H9 (cell line): ENCODE measurements at regions not wholly inside any gene's neighbourhood (a gene's known extent, or its start where the extent isn't known, plus 50 kb on each side); places are given as distances from the start of the nearest gene placed in this dataset.

Source experiments
- DNase-seq: peaks from one replicate; pipeline ENCODE4 v3.0.0-alpha.2; 2017
- H2AFZ ChIP-seq: one replicate; pipeline ENCODE4 v1.6.1; 2013; ENCODE audit warnings: mild to moderate bottlenecking, low read length, control low read depth, moderate library complexity
- H2AK5ac ChIP-seq: 2 replicates; pipeline ENCODE4 v1.6.1; 2013; ENCODE audit warnings: low read length, control low read depth, mixed read lengths; ENCODE audit not compliant: insufficient read length
- H2BK120ac ChIP-seq: one replicate; pipeline ENCODE4 v1.6.1; 2013; ENCODE audit warnings: low read depth, mild to moderate bottlenecking, low read length, control low read depth, inconsistent platforms; ENCODE audit not compliant: poor library complexity, severe bottlenecking
- H2BK12ac ChIP-seq: 2 replicates; pipeline ENCODE4 v1.6.1; 2013; ENCODE audit warnings: low read length, control low read depth, mixed read lengths, low read depth; ENCODE audit not compliant: insufficient read length
- H2BK15ac ChIP-seq: 2 replicates; pipeline ENCODE4 v1.6.1; 2013; ENCODE audit warnings: low read depth, low read length, control low read depth
- H2BK20ac ChIP-seq: one replicate; pipeline ENCODE4 v1.6.1; 2013; ENCODE audit warnings: low read depth, mild to moderate bottlenecking, low read length, control low read depth, inconsistent platforms; ENCODE audit not compliant: poor library complexity, severe bottlenecking
- H2BK5ac ChIP-seq: 2 replicates; pipeline ENCODE4 v1.6.1; 2013; ENCODE audit warnings: low read length, control low read depth, mixed read lengths; ENCODE audit not compliant: insufficient read length
- H3K14ac ChIP-seq: 2 replicates; pipeline ENCODE4 v1.6.1; 2013; ENCODE audit warnings: low read length, control low read depth; ENCODE audit not compliant: insufficient read depth
- H3K18ac ChIP-seq: 2 replicates; pipeline ENCODE4 v1.6.1; 2013; ENCODE audit warnings: low read depth, mild to moderate bottlenecking, mixed read lengths, low read length, control low read depth; ENCODE audit not compliant: insufficient read length
- H3K23ac ChIP-seq: 2 replicates; pipeline ENCODE4 v1.6.1; 2013; ENCODE audit warnings: low read length, control low read depth, mixed read lengths, low read depth; ENCODE audit not compliant: insufficient read length
- H3K23me2 ChIP-seq: 2 replicates; pipeline ENCODE4 v1.6.1; 2013; ENCODE audit warnings: low read depth, mild to moderate bottlenecking, mixed read lengths, low read length, control low read depth; ENCODE audit not compliant: insufficient read length, poor library complexity, severe bottlenecking
- H3K27ac ChIP-seq: 2 replicates; pipeline ENCODE4 v1.5.1; 2013; ENCODE audit warnings: low read length, control low read depth, mixed read lengths, low read depth; ENCODE audit not compliant: insufficient read length
- H3K27me3 ChIP-seq: 2 replicates; pipeline ENCODE4 v1.6.1; 2013; ENCODE audit warnings: low read length, control low read depth, inconsistent platforms; ENCODE audit not compliant: insufficient read depth
- H3K4ac ChIP-seq: 2 replicates; pipeline ENCODE4 v1.6.1; 2013; ENCODE audit warnings: low read depth, mild to moderate bottlenecking, control low read depth, inconsistent platforms, low read length, moderate library complexity
- H3K4me1 ChIP-seq: 2 replicates; pipeline ENCODE4 v1.6.1; 2013; ENCODE audit warnings: low read length, control low read depth, inconsistent platforms; ENCODE audit not compliant: insufficient read depth
- H3K4me2 ChIP-seq: 2 replicates; pipeline ENCODE4 v1.6.1; 2013; ENCODE audit warnings: low read length, control low read depth, mixed read lengths; ENCODE audit not compliant: insufficient read length, insufficient read depth
- H3K56ac ChIP-seq: 2 replicates; pipeline ENCODE4 v1.6.1; 2013; ENCODE audit warnings: low read depth, mild to moderate bottlenecking, mixed read lengths, low read length, control low read depth; ENCODE audit not compliant: insufficient read length
- H3K79me1 ChIP-seq: 2 replicates; pipeline ENCODE4 v1.6.1; 2013; ENCODE audit warnings: low read depth, mild to moderate bottlenecking, moderate library complexity, low read length, control low read depth, inconsistent platforms; ENCODE audit not compliant: insufficient read depth, poor library complexity, severe bottlenecking
- H3K79me2 ChIP-seq: 2 replicates; pipeline ENCODE4 v1.6.1; 2013; ENCODE audit warnings: low read length, control low read depth, inconsistent platforms; ENCODE audit not compliant: insufficient read depth
- H3K9ac ChIP-seq: 2 replicates; pipeline ENCODE4 v1.6.1; 2013; ENCODE audit warnings: low read length, control low read depth, mixed read lengths; ENCODE audit not compliant: insufficient read length; ENCODE audit errors: extremely low read depth
- H3K9me3 ChIP-seq: one replicate; pipeline ENCODE4 v1.6.1; 2013; ENCODE audit warnings: low read depth, low read length, inconsistent platforms; ENCODE audit not compliant: control insufficient read depth
- H3T11ph ChIP-seq: one replicate; pipeline ENCODE4 v1.6.1; 2013; ENCODE audit warnings: mild to moderate bottlenecking, low read length, control low read depth, inconsistent platforms
- H4K20me1 ChIP-seq: one replicate; pipeline ENCODE4 v1.6.1; 2013; ENCODE audit not compliant: control insufficient read depth, insufficient read length, insufficient read depth
- H4K5ac ChIP-seq: 2 replicates; pipeline ENCODE4 v1.6.1; 2013; ENCODE audit warnings: low read depth, mild to moderate bottlenecking, mixed read lengths, low read length, control low read depth; ENCODE audit not compliant: insufficient read length
- H4K8ac ChIP-seq: replicated peaks from 2 replicates; pipeline ENCODE4 v1.6.1; 2013; ENCODE audit warnings: low read length, control low read depth, mixed read lengths, low read depth; ENCODE audit not compliant: insufficient read length
- H4K91ac ChIP-seq: 2 replicates; pipeline ENCODE4 v1.6.1; 2013; ENCODE audit warnings: low read depth, mild to moderate bottlenecking, moderate library complexity, mixed read lengths, low read length, control low read depth; ENCODE audit not compliant: insufficient read length
- H3K27ac Mint-ChIP-seq, 3 experiments: 2 replicates in 2 of 3; 3 replicates in 1 of 3; pipeline ENCODE4 v1.8.0; 2020 to 2021; ENCODE audit warnings: mixed read lengths in 3 of 3, mild to moderate bottlenecking in 1 of 3, moderate library complexity in 1 of 3
- H3K27me3 Mint-ChIP-seq: 2 replicates; pipeline ENCODE4 v1.8.0; 2021; ENCODE audit warnings: low read depth, mild to moderate bottlenecking, moderate library complexity, mixed read lengths
- H3K36me3 Mint-ChIP-seq, 3 experiments: 2 replicates in 2 of 3; 3 replicates in 1 of 3; pipeline ENCODE4 v1.8.0; 2020 to 2021; ENCODE audit warnings: low read depth in 3 of 3, mixed read lengths in 3 of 3; ENCODE audit not compliant: insufficient read depth in 1 of 3
- H3K4me1 Mint-ChIP-seq, 2 experiments: 2 replicates each; pipeline ENCODE4 v1.8.0; 2020; ENCODE audit warnings: mixed read lengths in 2 of 2
- H3K4me3 Mint-ChIP-seq, 2 experiments: 2 replicates in 1 of 2; 3 replicates in 1 of 2; pipeline ENCODE4 v1.8.0; 2020 to 2021; ENCODE audit warnings: mild to moderate bottlenecking in 2 of 2, mixed read lengths in 2 of 2, moderate library complexity in 1 of 2
- H3K9me3 Mint-ChIP-seq, 2 experiments: 2 replicates in 1 of 2; 3 replicates in 1 of 2; pipeline ENCODE4 v1.8.0; 2020; ENCODE audit warnings: mild to moderate bottlenecking in 2 of 2, mixed read lengths in 2 of 2, moderate library complexity in 1 of 2
- WGBS: extraction: QIAGEN DNeasy Blood & Tissue Kit; methylation state at CpG from one replicate; pipeline ENCODE4 v1.1.7; 2013; ENCODE audit warnings: missing lambda C conversion rate, low lambda C conversion rate, mixed read lengths; ENCODE audit not compliant: insufficient read length; ENCODE audit errors: extremely low coverage; 5-methylcytosine and 5-hydroxymethylcytosine counted together
- TF ChIP-seq, protein P1 (sequence below): fragments of 200-600 bp; sonication (generic); conservative IDR thresholded peaks from 3 replicates; pipeline ENCODE4 v1.8.0; 2021; ENCODE audit warnings: antibody characterized with exemption, mild to moderate bottlenecking

DNA sequence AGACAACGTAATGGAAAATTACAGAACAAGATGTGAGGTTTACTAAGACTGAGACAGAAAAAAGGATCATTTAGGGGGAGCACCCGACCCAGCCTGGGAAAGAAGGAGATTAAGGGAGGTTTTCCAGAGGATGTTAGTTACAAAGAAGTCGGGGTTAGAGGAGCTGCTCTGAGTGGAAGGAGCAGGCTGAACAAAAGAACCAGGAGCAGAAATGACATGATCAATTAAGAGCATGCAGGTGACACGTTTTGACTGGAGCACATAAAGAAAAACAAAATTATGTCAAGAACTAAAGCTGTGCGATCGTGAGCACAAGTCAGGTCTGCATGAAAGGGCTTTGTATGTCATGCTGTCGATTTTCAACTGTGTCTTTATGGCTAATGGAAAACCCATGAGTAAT, 417.3 kb upstream of the MARCKS start:
- Histone ChIP-seq H2BK20ac (no peak overlapping the region), H3K9me3 (no peaks in the 10 kb centered on the region), H3K79me2 (no peaks in the 10 kb centered on the region), H3K4me2 (no peak overlapping the region), H2AFZ (no peak overlapping the region), H3K27ac (no peak overlapping the region), H4K20me1 (no peaks in the 10 kb centered on the region), H3K79me1 (no peaks in the 10 kb centered on the region), H3K4ac (no peak overlapping the region), H2AK5ac (no peak overlapping the region), H2BK120ac (no peak overlapping the region), H3K18ac (no peak overlapping the region), H3K23me2 (no peaks in the 10 kb centered on the region), H3T11ph (no peak overlapping the region), H3K4me1 (no peaks in the 10 kb centered on the region), H2BK12ac (no peak overlapping the region), H4K8ac (no peak overlapping the region), H3K14ac (no peak overlapping the region), H2BK5ac (no peak overlapping the region), H3K56ac (no peak overlapping the region), H2BK15ac (no peak overlapping the region), H4K91ac (no peak overlapping the region), H3K27me3 (no peaks in the 10 kb centered on the region), H4K5ac (no peak overlapping the region), H3K9ac (no peak overlapping the region), H3K23ac (no peak overlapping the region)
- no peaks in the 10 kb centered on the region for H3K36me3 Mint-ChIP-seq
- peaks cover 2 to 4% of the 10 kb centered on the region in 2 experiments; a peak in 2 of 4 replicates for H3K4me1 Mint-ChIP-seq
- no peak for DNase-seq
- no peaks in the 10 kb centered on the region; the same call in 1 of the 2 replicates for H3K27me3 Mint-ChIP-seq
- H3K4me3 Mint-ChIP-seq = no peak overlapping the region
- WGBS = no CpG with 5 or more reads among the region's 7 CpGs
- TF ChIP-seq, protein P1, sequence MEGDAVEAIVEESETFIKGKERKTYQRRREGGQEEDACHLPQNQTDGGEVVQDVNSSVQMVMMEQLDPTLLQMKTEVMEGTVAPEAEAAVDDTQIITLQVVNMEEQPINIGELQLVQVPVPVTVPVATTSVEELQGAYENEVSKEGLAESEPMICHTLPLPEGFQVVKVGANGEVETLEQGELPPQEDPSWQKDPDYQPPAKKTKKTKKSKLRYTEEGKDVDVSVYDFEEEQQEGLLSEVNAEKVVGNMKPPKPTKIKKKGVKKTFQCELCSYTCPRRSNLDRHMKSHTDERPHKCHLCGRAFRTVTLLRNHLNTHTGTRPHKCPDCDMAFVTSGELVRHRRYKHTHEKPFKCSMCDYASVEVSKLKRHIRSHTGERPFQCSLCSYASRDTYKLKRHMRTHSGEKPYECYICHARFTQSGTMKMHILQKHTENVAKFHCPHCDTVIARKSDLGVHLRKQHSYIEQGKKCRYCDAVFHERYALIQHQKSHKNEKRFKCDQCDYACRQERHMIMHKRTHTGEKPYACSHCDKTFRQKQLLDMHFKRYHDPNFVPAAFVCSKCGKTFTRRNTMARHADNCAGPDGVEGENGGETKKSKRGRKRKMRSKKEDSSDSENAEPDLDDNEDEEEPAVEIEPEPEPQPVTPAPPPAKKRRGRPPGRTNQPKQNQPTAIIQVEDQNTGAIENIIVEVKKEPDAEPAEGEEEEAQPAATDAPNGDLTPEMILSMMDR = no peak
- H3K9me3 Mint-ChIP-seq = no peaks in the 10 kb centered on the region
- H3K27ac Mint-ChIP-seq = no peak overlapping the region
